ENCODE measurements at regions not wholly inside any gene's neighbourhood (a gene's known extent, or its start where the extent isn't known, plus 50 kb on each side); places are given as distances from the start of the nearest gene placed in this dataset.

GRCh38 chr9:106623558-106623957, 239.4 kb upstream of the ZNF462 start:
- no peak for TF ChIP-seq ZNF8 (CRISPR knock-in tag; IDR thresholded peaks at IDR 0.05)
- TF ChIP-seq RARB (CRISPR knock-in tag; IDR thresholded peaks at IDR 0.05): no peak
- TF ChIP-seq ZNF565 (CRISPR knock-in tag; conservative IDR thresholded peaks at IDR 0.05; ENCODE audit: low read depth): no peak
- TF ChIP-seq ARNTL (CRISPR knock-in tag; IDR thresholded peaks at IDR 0.05; ENCODE audit: borderline replicate concordance, low read depth): no peak
